Breast epithelium (tissue), 3 donors: ENCODE measurements at regions not wholly inside any gene's neighbourhood (a gene's known extent, or its start where the extent isn't known, plus 50 kb on each side); places are given as distances from the start of the nearest gene placed in this dataset.

ENCODE experiments used
- CTCF ChIP-seq, 3 donors: fragments of 450-650 bp; IDR thresholded peaks; one replicate each; pipeline ENCODE4 v1.5.1; 2016 to 2017; ENCODE audit warnings: antibody characterized with exemption in 3 of 3, mild to moderate bottlenecking in 3 of 3, moderate library complexity in 3 of 3
- POLR2A ChIP-seq: fragments of 450-650 bp; IDR thresholded peaks from one replicate; pipeline ENCODE4 v1.6.1; 2016; ENCODE audit warnings: antibody characterized with exemption, mild to moderate bottlenecking, moderate library complexity

- TF ChIP-seq CTCF (IDR thresholded peaks at IDR 0.05) (no peak), POLR2A (no peak)
Measured at GRCh38 chr13:66237411-66238062, 992.6 kb downstream of the PCDH9 start.
